ENCODE measurements at regions not wholly inside any gene's neighbourhood (a gene's known extent, or its start where the extent isn't known, plus 50 kb on each side); places are given as distances from the start of the nearest gene placed in this dataset.

GRCh38 chr12:60594035-60594711 is 998.3 kb downstream of the SLC16A7 start:
- TF ChIP-seq CTCF (IDR thresholded peaks at IDR 0.05) (no peak), EP300 (IDR thresholded peaks at IDR 0.05) (no peak)
